Fibroblast of mammary gland (primary cell): ENCODE measurements at regions not wholly inside any gene's neighbourhood (a gene's known extent, or its start where the extent isn't known, plus 50 kb on each side); places are given as distances from the start of the nearest gene placed in this dataset.
"Not testable (repeated sequence)": the region's sequence is repeated elsewhere in the genome, so short reads cannot be mapped to it uniquely, and the experiment has no call there.

Experiments
- DNase-seq: peaks from one replicate; pipeline ENCODE4 v3.0.0-alpha.2; 2010; ENCODE audit warnings: low read depth
- H3K4me3 ChIP-seq: 2 replicates; pipeline ENCODE4 v1.5.1; 2011; ENCODE audit warnings: low read depth, mild to moderate bottlenecking, low read length, moderate library complexity; ENCODE audit not compliant: control insufficient read depth
- TF ChIP-seq, protein P1 (sequence below): conservative IDR thresholded peaks from 2 replicates; pipeline ENCODE4 v1.5.1; 2011; ENCODE audit warnings: low read depth, low read length, inconsistent platforms; ENCODE audit not compliant: control insufficient read depth, insufficient read depth

DNA sequence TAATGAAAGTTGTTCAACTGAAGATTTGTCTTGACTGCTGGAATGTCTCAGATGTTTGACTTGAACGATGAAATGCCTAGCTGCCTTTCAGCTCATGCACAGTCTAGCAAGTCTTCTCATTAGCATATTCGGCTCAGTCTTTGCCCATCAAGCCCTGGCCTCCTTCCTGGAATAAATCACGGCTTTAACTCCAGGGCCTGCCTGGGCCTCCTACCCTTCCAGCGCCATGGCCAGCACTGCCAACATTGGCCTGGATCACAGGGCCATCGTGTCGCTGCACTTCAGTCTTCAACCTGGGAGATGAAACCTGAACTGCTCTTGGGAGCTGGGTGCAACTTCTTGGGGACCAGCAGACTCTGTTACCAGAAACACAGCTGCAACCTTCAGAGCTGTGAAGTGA lies 126.7 kb upstream of the TMEM260 start:
- no peak for DNase-seq
- TF ChIP-seq, protein P1, sequence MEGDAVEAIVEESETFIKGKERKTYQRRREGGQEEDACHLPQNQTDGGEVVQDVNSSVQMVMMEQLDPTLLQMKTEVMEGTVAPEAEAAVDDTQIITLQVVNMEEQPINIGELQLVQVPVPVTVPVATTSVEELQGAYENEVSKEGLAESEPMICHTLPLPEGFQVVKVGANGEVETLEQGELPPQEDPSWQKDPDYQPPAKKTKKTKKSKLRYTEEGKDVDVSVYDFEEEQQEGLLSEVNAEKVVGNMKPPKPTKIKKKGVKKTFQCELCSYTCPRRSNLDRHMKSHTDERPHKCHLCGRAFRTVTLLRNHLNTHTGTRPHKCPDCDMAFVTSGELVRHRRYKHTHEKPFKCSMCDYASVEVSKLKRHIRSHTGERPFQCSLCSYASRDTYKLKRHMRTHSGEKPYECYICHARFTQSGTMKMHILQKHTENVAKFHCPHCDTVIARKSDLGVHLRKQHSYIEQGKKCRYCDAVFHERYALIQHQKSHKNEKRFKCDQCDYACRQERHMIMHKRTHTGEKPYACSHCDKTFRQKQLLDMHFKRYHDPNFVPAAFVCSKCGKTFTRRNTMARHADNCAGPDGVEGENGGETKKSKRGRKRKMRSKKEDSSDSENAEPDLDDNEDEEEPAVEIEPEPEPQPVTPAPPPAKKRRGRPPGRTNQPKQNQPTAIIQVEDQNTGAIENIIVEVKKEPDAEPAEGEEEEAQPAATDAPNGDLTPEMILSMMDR: no peak
- H3K4me3 ChIP-seq: no peak overlapping the region

DNA sequence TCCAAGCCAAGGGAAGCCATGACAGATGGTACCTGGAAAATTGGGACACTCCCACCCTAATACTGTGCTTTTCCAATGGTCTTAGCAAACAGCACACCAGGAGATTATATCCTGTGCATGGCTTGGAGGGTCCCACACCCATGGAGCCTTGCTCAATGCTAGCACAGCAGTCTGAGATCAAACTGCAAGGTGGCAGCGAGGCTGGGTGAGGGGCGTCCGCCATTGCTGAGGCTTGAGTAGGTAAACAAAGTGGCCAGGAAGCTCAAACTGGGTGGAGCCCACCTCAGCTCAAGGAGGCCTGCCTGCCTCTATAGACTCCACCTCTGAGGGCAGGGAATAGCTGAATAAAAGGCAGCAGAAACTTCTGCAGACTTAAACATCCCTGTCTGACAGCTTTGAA lies 124.9 kb upstream of the TMEM260 start:
- not testable (repeated sequence) for DNase-seq, H3K4me3 ChIP-seq

DNA sequence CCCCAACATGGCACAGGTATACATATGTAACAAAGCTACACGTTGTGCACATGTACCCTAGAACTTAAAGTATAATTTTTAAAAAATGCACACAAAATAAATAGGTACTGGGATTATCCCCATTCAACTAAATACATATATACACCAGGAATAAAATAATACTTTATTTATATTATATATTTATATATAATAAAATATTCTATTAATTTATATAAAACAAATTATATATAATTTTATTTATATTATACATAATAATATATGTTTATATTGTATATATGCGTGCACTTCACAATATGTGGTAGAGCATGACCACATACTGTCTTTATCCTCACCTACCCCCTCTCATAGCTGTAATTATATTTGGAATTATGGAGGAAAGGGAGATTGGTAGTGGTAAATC lies 119.1 kb upstream of the TMEM260 start:
- DNase-seq: no peak
- H3K4me3 ChIP-seq: no peak overlapping the region
- TF ChIP-seq, protein P1: no peak

DNA sequence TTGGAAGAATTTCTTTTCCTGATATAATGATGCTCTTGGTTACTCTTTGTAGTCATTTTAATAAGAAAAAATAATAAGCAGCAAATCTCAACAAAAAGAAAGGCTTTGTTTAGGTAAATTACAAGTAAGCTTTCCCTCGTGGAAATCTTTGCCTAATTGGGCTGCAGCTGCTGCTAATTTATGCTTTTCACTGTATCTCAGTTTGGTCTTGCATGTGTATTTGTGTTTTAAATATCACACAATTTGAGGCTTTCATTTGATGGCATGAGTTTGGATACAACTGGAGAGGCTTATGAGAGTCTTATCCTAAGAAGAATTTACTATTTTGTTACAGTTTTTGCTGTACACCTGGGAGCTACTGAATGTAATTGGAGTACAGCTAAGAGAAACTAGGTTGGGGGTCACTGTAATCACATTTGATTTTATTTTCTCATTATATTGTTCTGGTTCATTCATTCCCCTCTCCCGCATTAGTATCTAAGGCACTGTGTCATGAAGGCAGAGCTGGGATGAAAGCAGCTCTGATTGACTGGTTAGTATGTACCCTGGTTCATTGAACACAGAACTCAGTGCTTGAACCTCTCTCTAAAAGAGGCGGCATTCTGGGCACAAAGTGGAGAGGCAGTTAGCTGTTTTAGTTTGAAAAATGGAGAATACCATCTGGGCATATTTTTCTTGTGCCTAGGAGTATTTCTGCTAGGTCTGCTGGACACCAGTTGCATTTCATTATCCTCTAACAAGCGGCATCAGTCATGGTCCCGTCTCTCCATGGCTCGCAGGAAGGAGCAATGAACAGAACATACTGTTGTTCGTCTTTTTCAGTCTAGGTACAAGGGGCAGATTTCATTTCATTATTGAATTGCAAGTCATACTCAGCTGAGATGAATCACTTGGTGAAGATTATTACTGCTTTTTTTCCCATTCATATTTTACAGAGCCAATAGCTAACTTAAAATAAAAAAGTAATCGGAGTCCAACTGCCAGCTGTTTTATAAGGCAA lies 118.0 kb upstream of the TMEM260 start:
- no peak for DNase-seq
- TF ChIP-seq, protein P1: no peak
- H3K4me3 ChIP-seq: no peak overlapping the region

DNA sequence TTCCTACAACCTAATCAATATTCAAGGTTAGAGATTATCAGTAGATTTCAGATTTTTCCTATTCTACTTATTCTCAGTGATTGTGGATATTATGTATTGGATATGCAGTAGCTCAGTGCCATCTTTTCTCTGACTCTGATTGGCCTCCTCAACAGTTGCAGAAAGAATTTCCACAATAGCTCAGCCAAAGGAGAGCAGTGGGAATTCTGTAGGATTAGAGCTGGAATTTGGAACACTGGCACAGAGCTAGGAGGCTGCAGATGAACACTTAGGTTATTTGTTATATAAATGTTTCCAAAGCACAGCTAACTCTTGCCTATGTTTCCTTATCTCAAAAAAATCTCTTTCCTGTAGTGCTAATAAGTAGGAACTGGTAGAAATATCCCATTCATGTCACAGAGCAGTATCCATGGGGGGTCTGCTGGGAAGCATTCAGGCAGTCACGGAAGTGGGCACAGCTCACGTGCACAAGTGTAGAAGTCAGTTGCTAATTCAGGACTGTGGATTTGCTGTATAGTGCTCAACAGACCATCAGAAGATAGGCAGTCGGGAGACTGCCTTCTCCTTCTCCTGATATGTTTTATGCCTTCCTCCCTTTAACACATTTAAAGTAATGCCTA lies 116.2 kb upstream of the TMEM260 start:
- TF ChIP-seq, protein P1: no peak
- no peak overlapping the region for H3K4me3 ChIP-seq
- no peak for DNase-seq

DNA sequence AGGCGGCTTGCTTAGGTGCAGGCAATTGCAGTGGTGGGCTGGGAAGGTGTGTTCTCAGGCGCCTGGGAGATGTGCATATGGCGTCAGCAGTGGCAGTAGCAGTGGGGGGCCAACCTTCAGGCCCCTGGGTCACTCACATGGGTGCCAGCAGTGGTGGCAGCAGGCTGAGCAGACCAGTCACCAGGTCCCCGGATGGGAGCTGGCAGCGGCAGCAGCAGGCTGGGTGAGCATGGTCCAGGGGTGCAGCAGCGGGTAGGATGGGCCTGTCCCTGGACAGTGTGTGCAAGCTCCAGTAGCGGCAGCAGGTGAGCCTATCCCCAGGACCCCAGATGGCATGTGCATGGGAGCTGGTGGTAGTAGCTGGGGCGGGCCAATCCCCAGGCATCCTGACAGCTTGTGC lies 108.5 kb upstream of the TMEM260 start:
- no peak for DNase-seq
- TF ChIP-seq, protein P1: no peak
- H3K4me3 ChIP-seq: no peak overlapping the region

DNA sequence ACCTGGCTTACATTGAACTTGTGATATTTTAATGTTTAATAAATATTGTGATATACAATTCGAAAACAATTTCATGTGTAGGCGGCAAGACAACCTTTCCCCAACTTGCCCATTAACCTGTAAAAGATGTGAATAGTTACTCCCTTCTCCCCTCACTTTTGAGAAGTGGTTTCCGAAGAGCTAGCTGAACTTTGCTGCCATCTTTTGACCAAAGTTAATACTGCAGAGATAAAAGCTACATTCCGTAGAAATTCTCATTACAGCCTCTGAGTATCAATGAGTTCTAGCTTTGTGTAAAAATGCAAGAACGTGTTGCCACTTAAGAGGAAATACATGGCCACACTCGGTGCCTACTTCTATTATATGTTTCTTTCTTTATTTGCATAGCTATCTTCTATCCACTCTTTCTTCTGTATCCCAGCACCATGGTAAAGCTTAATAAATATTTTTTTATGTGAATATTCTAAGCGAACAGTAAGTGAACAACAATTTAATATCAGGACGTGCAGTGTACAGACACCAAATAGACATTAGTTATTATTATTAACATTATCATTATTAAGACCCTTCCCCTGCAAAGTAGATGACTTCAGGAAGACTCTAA lies 105.1 kb upstream of the TMEM260 start:
- TF ChIP-seq, protein P1: peak; percentile 85
- peak; percentile 48 for DNase-seq
- H3K4me3 ChIP-seq: no peak overlapping the region
